ENCODE measurements at regions not wholly inside any gene's neighbourhood (a gene's known extent, or its start where the extent isn't known, plus 50 kb on each side); places are given as distances from the start of the nearest gene placed in this dataset.
"Not testable (repeated sequence)": the region's sequence is repeated elsewhere in the genome, so short reads cannot be mapped to it uniquely, and the experiment has no call there.

DNA sequence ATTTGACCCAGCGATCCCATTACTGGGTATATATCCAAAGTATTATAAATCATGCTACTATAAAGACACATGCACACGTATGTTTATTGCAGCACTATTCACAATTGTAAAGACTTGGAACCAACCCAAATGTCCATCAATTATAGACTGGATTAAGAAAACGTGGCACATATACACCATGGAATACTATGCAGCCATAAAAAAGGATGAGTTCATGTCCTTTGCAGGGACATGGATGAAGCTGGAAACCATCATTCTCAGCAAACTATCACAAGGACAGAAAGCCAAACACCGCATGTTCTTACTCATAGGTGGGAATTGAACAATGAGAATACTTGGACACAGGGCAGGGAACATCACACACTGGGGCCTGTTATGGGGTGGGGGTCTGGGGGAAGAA, 317.8 kb downstream of the TSHZ3 start:
- not testable (repeated sequence) for DNase-seq

DNA sequence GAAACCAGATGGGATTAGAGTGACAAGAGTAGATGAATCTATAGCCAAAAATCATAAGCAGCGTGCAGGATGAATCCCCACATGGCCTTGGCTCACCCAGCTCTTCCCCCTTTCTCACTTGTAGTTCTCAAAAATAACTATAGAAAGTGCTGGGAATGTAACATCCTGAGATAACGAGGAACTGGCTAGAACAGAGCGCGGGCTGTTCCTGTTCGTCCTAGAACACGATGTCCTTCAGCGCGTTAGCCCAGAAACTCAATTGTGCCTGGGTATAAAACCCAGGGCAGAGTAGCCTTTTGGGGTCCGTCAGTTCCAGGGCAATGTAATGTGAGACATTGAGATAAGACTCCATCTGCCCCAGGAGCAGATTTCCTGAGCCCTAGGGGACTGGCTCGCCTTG, 326.2 kb downstream of the TSHZ3 start:
- no peak for DNase-seq

DNA sequence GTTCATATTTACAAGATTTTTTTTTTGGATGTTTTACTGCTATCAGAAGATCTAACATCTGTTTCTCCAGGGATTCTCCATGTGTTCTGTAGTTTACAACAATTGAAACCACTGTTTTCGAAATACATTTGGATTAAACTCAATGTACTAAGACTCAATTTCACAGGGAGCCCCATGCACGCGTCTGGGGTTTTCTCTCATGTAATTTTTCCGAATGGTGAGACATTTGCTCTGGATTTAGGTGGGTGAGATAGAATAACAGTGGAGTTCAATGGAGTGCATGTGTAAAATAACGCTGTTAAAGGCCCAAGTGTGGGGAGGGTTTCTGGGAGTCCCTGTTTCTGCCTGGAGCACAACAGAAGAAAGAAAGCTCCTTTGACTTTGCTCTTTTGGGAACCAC, 330.3 kb downstream of the TSHZ3 start:
- no peak for DNase-seq

DNA sequence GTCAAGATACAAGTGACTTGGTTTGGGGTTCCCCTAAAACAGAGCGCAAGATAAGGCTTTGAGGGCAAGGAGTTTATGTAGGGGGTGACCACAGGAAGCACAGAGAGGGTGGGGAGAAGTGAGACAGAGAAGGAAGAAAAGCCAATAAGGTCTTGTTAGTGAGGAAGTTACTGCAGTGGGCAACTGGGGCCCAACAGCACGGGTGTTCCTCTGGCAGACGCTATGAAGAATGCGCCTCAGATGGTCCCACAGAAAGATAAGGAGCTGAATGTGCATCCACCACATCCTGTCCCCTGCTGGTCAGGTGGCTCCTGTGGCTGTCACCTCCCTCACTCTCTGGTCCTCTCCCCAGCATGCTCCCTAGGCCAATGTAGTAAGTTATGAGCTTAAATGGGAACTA, 333.5 kb downstream of the TSHZ3 start:
- DNase-seq = no peak

DNA sequence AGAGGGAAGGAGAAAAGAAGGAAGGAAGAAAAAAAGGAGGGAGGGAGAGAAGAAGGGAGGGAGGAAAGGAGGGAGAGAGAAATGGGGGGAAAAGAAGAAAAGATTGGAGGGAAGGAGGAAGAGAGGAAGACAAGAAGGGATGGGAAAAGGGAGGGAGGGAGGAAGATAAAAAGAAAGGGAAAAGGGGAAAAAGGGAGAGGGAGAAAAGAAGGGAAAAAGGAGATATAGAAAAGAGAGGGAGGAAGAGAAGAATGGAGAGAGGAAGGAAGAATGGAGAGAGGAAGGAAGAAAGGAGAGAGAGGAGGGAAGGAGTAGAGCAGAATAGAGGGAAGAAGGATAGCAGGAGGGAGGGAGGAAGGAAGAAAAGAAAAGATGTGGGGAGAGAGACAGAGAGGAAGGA, 334.6 kb downstream of the TSHZ3 start:
- no peak for DNase-seq

DNA sequence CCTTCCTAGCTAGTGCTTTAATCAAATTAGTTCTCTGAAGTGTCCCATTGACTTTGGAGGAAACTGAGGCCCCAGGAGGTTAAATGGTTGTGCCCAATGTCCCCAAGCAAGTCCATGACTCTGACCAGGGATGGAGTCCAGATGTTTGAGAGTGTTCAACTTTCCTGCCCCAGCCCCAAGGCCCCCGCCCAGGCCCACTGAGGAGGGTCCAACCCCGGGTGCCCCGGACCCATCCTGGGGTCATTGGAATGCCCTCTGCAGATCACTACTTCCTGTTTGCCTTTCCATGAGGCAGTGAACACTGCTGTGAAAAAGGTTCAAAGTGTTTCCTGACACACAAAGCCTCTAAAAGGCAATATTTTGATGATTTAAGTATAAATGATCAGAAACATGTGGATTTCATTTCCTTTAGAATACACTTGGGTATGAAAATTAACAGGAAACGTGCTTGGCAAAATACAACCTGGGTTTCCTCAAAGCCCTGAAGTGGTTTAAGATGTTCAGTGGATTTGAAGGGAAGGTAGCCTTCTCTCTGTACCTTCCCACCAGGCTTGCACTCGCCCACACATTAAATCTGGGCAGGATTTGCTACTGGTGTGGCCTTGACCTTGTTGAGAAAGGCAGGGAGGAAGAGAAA, 335.7 kb downstream of the TSHZ3 start:
- DNase-seq = no peak

DNA sequence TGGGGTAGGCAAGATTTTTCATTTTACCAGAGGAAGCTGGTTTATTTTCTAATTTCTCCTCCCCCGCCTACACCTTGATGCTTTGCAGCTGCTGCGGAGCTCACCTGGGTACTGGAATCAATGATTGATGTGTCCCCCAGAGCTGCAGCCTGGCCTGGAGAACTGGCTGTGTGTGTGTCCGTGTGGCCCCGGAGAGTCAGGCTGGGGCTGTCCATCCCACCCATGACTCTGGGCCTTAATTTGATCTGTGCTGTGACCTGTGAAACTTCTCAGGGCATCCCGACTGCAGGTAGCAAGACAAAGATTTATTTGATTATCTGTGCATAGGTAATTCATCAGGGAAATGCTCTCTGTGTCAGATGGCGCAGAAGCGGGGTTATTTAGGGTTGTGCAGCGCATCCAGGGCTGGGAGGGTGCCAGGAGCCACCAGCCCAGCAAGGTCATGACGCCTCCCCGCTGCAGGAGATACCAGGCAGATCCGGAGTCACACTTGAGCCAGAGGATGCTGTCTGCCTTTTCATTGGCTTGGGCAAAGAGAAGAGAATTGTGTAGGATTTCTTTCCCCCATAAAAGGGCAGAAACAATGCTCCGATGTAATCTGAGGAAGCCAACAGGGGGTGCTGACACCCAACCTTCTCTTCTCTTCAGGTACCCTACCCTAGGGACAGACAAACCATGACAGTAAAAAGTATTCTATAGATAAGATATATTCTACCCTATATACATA, 346.6 kb downstream of the TSHZ3 start:
- DNase-seq = no peak

DNA sequence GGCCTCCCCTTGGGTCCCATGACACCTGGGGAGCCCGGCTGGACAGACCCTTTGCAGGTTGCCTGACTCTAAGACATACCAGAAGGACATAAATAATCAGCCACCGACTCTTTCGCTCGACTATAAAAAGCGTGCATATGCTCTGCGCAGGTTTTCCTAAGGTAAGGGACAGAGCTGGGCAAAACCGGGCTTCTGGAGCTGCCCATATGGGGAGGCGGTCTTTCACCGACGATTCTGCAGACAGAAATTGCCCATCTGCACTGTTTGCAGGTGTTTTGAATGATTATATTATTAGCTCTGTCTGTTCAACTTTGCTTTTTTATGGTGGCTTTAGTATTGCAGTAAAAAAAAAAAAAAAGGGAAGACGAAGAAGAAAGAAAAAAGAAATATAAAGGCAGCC, 347.2 kb downstream of the TSHZ3 start:
- no peak for DNase-seq

DNA sequence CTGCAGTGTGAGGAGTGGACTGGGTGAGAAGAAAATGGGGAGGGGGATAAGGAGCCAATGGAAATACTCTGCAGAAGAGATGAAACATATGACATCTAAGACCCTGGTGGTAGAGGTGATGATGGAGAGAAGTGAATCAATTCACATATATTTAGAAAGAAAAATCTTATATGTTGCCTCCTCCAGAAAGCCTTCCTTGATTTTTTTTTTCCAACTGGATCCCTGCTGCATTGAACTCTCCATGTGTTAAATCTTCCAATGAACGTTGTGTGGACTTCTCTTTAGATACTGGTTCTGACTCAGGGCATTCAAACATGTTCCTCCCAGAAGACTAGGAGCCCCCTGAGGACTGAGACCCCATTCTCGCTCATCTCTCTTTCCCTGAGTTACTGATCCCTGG, 348.3 kb downstream of the TSHZ3 start:
- DNase-seq = no peak

DNA sequence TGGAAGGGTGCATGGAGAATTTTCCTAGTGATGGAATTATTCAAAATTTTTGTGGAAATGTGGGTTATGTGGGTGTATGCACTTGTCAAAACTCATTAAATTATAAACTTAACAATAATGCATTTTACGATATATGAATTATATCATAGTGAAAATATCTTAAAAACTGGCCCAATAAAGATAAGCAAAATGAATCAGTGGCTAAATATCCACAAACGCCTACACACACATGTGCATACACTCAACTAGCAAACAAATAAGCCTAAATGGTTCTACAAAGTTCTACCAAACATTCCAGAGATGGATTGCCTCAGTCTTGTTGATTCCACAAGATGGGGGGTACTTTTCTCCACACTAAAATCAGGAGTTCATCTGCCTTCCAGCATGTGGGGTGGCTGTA, 349.5 kb downstream of the TSHZ3 start:
- DNase-seq = no peak

DNA sequence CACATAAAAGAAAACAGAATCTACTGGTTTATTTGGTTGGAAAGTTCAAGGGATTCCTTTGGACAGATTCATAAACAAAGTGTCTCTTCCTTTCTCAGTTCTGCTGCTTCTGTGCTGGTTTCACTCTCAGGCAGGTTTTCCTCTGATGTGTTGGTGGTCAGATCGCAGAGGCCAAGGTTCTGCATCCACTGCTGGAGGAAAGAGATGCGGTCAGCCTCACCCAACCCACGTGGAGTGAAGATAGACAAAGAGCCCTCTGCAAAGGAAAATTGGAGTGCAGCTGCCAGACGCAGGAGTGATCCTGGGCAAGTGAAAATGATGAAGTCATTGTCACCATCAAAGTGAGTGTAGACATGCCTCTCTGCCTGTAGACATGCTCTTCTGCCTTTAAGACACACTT, 352.0 kb downstream of the TSHZ3 start:
- DNase-seq = no peak

DNA sequence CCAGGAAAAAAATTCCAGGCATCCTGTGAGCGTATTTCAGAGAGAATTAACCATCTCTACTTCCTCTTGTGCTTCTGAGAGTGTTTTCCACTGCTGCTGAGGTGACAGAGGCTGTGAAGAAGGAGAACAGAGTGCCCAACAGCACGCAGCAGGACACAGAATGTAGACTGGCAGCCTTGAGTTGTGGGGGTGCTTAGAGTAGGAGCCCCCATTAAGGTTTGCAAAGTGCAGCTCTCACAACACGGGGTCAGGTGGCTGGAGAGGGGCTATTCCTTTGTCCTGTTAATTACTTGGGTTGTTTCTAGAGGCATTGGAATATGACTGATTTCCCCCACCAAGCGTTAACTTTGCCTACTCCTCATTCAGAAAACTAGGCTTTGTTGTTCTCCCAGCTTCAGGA, 370.6 kb downstream of the TSHZ3 start:
- DNase-seq = no peak

DNA sequence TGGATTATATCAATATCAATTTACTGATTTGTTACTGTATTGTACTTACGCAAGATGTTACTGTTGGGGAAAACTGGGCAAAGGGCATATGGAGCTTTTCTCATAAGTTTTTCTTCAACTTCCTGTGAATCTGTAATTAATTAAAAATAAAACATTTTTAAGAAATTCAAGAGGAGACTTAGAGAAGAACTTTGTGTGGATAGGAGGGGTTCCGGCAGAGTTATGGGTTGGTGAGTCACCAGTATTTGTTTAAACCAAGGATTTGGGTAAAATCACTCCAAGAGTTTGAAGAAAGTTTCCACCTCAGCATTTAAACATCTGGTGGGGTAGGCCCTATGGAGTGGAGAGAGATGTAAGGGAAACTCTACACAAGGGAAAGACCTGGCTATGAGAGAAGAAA, 379.6 kb downstream of the TSHZ3 start:
- no peak for DNase-seq

DNA sequence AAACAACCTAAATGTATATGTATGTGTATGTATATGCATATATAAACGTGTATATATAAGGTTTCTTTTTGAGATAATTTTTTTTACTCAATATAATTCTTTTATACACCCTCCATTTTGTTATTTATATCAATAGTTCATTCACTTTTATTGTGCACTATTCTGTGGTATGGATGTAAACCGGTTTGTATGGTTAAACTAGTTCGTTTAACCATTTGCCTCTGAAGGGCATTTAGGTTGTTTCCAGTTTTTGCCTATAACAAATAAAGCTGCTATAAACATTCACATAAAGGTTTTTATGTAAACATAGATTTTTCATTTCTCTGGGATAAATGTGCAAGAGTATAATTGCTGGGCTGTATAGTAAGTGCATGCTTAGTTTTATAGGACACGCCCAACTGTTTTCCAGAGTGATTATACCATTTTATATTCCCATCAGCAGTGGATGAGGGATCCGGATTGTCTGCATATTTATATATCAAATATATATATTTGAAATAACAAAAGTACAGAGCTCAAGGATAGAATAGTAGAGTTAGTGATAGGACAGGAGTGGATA, 380.3 kb downstream of the TSHZ3 start:
- DNase-seq = no peak

DNA sequence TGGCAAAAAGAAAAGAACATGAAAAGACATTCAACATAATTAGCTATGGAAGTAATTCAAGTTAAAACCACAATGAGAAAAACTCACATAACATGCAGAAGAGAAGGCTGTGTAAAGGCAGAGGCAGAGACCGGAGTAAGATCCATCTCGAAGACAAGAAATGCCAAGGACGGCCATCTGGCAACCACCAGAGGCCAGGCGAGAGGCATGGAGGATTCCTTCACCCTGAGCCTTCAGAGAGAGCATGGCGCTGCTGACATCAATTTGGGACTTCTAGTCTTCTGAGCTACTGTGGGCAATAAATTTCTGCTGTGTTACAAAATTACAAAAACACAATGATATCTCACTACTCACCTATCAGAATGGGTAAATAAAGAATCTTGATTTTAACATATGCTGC, 381.0 kb downstream of the TSHZ3 start:
- DNase-seq = no peak

DNA sequence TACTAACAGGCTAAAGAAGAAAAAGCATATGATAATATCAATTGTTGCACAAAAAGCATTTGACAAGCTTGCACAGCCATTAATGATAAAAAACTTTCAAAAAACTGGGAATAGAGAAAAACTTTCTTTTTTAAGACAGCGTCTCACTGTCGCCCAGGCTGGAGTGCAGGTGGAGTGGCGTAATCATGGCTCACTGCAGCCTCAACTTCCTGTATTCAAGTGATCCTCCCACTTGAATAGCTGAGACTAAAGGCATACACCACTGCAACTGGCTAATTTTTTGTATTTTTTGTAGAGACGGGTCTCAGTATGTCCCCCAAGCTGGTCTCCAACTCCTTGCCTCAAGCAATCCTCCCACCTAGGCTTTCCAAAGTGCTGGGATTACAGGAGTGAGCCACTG, 382.8 kb downstream of the TSHZ3 start:
- no peak for DNase-seq

DNA sequence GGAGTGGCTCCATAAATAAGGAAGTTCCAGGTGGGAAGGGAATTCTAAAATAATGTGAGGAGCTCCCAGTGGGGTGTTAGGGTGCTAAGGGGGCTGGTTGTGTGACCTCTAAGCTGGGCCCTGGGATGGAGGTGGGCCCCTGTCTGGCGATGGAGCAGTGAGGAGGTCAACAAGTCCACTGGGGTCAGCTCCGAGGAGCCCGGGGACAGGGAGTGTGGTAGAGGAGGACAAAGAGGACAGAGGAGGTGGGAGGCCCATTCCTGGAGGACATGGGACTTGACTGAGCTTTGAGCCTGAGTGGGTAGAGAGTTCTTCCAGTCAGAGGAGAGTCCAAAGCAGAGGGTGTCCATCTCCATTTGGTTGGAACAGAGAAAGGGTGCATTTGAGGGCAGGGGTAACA, 390.2 kb downstream of the TSHZ3 start:
- no peak for DNase-seq

DNA sequence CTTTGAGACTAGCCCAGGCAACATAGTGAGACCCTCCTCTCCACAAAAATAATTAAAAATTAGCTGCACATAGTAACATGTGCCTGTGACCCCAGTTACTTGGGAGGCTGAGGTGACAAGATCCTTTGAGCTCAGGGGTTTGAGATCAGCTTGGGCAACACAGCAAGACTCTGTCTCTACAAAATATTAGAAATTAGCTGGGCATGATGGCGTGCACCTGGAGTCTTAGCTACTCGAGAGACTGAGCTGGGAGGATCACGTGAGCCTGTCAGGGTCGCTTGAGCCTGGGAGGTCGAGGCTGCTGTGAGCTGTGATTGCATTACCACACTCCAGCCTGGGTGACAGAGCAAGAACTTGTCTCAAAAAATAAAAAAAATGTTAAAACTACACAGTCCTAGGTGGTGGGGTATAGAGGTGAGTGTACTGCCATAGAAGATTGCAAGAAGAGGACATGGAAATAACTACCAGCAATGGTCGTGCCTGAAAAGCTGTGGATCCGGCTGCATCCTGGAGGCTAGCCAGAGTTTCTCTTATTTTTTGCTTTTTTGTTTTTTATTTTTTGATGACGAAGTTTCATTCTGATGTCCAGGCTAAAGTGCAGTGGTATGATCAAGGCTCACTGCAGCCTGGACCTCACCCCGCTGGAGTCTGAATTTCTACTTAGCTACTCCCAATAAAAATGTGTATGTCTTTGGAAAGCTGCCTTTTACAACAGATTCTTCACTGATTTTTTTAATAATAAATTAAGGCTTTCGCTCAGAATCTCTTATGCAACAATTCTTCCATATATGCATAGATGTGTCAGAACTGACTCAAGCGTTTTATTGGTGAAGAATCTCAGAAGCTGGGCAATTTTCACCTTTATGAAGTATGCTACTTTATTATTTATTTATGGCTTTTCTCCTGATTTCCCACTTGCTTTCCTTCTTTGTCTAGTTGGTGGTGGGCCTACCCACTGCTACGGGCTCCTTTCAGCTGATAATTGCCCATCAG, 393.8 kb downstream of the TSHZ3 start:
- DNase-seq = no peak

DNA sequence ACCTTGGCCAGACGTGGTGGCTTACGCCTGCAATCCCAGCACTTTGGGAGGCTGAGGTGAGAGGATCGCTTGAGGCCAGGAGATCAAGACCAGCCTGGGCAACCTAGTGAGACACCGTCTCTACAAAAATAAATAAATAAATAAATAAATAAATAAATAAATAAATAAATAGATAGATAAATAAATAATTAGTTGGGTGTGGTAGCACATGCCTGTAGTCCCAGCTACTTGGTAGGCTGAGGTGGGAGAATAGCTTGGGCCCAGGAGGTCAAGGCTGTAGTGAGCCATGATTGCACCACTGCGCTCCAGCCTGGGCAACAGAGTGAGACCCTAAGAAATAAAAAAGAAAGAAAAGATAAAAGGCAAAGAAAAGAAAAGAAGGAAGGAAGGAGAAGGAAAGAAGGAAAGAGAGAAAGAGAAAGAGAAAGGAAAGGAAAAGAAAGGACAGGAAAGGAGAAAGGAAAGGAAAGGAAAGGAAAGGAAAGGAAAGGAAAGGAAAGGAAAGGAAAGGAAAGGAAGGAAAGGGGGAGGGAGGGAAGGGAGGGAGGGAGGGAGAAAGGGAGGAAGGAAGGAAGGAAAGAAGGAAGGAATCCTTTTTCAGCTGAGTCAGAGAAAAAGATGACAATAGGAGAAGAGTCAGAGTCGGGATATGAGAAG, 404.8 kb downstream of the TSHZ3 start:
- not testable (repeated sequence) for DNase-seq

DNA sequence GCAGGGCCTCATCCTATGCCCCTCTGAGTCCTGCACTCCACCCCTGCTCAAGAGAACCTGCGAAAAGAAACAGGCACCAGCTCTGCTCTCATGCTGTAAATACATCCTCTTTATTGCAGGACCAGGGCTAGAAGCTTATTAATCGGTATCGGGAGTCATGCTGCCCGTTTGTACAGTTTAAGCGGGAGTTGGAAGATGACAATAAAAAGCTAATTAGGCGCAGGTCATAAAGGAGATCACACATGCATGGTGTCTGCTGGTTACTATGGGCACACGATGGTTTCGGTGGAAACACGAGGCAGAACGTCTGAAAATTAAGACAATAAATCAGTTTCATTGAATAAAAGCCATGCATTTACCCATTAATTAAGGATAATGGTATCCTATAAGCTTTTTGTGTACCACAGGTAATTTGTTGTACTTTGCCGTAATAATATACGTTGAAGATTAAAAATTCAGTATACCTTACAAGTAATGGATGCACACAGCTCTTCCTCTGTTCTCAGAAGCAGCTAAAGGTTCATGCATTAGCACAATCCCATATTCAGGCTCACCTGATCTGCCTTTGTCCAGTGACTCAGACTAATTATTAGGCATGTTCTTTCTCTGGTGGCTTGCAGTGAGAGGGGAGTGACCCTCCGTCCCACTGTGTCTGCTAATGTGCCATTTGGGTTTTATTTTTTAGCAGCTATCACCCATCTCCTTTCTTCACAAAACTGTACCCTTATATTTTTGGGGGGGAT, 406.0 kb downstream of the TSHZ3 start:
- no peak for DNase-seq

DNA sequence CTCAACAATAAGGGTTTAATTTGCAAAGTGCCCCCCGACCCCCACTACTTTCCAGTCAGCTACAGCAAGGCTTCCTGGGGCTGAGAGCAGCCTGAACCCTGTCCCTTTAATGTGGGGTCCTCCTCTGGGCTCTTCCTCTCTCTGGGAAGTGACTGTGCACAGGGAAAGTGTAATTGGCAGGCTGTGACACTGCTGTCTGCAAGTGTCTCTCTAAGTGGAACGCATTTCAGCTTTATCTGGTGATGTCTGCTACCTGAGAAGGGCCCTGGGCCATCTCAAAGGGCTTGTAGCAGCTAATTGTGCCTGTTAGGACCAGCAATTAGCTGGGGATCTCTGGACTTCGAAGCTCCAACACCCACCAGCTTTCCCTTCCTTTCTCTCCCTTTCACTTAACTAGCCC, 406.6 kb downstream of the TSHZ3 start:
- no peak for DNase-seq

DNA sequence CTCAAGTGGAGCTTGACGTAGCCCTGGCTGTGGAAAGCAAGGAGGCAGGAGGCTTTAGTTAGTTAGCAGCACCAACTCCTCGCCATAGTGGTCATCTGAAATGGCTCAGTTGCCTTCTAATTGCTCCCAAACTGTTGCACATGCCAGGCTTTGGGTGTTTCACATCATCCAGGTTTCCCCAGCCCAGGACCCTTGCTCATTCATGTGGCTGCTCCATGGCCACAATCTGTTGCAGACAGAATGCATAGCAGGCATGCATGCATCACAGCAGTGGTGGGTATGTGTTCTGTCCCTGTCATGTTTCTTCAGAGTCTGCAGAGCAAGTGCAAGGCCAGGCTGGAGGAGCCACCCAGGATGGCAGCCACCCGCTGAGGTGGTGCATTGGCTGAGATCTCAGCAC, 407.6 kb downstream of the TSHZ3 start:
- no peak for DNase-seq
